ENCODE measurements at regions not wholly inside any gene's neighbourhood (a gene's known extent, or its start where the extent isn't known, plus 50 kb on each side); places are given as distances from the start of the nearest gene placed in this dataset.

- 73 to 75% methylated on average over 5 of the region's 5 CpGs for WGBS, 2 donors
- DNase-seq: no peak
- intact Hi-C loops (cut with DNase I; ENCODE audit: low total_unique reads): no loop called here
- Histone ChIP-seq H3K27me3 (no peaks in the 10 kb centered on the region), H3K9me3 (no peaks in the 10 kb centered on the region), H3K4me1 (no peaks in the 10 kb centered on the region), H3K4me3 (no peak overlapping the region), H3K27ac (no peak overlapping the region), H3K36me3 (ENCODE audit: low read depth, missing control alignments) (no peaks in the 10 kb centered on the region)
- no peak for TF ChIP-seq CTCF (IDR thresholded peaks at IDR 0.05)
- TF ChIP-seq POLR2A (IDR thresholded peaks at IDR 0.05): no peak
Observed at GRCh38 chr4:130336585-130337217, 1240.7 kb downstream of the C4orf33 start.

GRCh38 chr4:130338851-130339250, 1242.9 kb downstream of the C4orf33 start:
- no peak for DNase-seq
- no peak overlapping the region for H3K27ac ChIP-seq
- H3K4me1 ChIP-seq: no peaks in the 10 kb centered on the region
- no peaks in the 10 kb centered on the region for H3K36me3 ChIP-seq (ENCODE audit: low read depth, missing control alignments)
- TF ChIP-seq POLR2A (IDR thresholded peaks at IDR 0.05) (no peak), CTCF (IDR thresholded peaks at IDR 0.05) (no peak)
- no peaks in the 10 kb centered on the region for H3K27me3 ChIP-seq
- H3K9me3 ChIP-seq: no peaks in the 10 kb centered on the region
- WGBS, 2 donors: 87 to 94% methylated on average over 1 of the region's 1 CpG
- no peak overlapping the region for H3K4me3 ChIP-seq
- intact Hi-C loops (cut with DNase I; ENCODE audit: low total_unique reads): no loop called here

- Histone ChIP-seq H3K36me3 (ENCODE audit: low read depth, missing control alignments) (no peaks in the 10 kb centered on the region), H3K27ac (no peak overlapping the region), H3K4me3 (no peak overlapping the region), H3K9me3 (no peaks in the 10 kb centered on the region), H3K27me3 (no peaks in the 10 kb centered on the region), H3K4me1 (no peaks in the 10 kb centered on the region)
- 76 to 89% methylated on average over 5 to 7 of the region's 7 CpGs for WGBS, 2 donors
- TF ChIP-seq CTCF (IDR thresholded peaks at IDR 0.05) (no peak), POLR2A (IDR thresholded peaks at IDR 0.05) (no peak)
- no peak for DNase-seq
- intact Hi-C loops (cut with DNase I; ENCODE audit: low total_unique reads): no loop called here
Observed at GRCh38 chr4:130349745-130350144, 1253.8 kb downstream of the C4orf33 start.

- H3K27me3 ChIP-seq: no peaks in the 10 kb centered on the region
- H3K27ac ChIP-seq: no peak overlapping the region
- no peaks in the 10 kb centered on the region for H3K36me3 ChIP-seq (ENCODE audit: low read depth, missing control alignments)
- TF ChIP-seq CTCF (IDR thresholded peaks at IDR 0.05) (no peak), POLR2A (IDR thresholded peaks at IDR 0.05) (no peak)
- no peak overlapping the region for H3K4me3 ChIP-seq
- no peaks in the 10 kb centered on the region for H3K9me3 ChIP-seq
- no peaks in the 10 kb centered on the region for H3K4me1 ChIP-seq
- 81 to 90% methylated on average over 1 of the region's 1 CpG for WGBS, 2 donors
- intact Hi-C loops (cut with DNase I; ENCODE audit: low total_unique reads): no loop called here
- DNase-seq: no peak
Observed at GRCh38 chr4:130356873-130357272, 1260.9 kb downstream of the C4orf33 start.

GRCh38 chr4:130359542-130359941, 1263.6 kb downstream of the C4orf33 start:
- no peak for DNase-seq
- Histone ChIP-seq H3K4me1 (no peaks in the 10 kb centered on the region), H3K4me3 (no peak overlapping the region), H3K27me3 (no peaks in the 10 kb centered on the region), H3K27ac (no peak overlapping the region), H3K9me3 (no peaks in the 10 kb centered on the region), H3K36me3 (ENCODE audit: low read depth, missing control alignments) (no peaks in the 10 kb centered on the region)
- intact Hi-C loops (cut with DNase I; ENCODE audit: low total_unique reads): no loop called here
- WGBS, 2 donors: 33 to 48% methylated on average over 2 of the region's 2 CpGs
- TF ChIP-seq CTCF (IDR thresholded peaks at IDR 0.05) (no peak), POLR2A (IDR thresholded peaks at IDR 0.05) (no peak)

All from testis (tissue), 2 donors.